Glutamatergic neuron (in vitro differentiated cells): ENCODE measurements at regions not wholly inside any gene's neighbourhood (a gene's known extent, or its start where the extent isn't known, plus 50 kb on each side); places are given as distances from the start of the nearest gene placed in this dataset.

Experiments
- DNase-seq: peaks from one replicate; pipeline ENCODE4 v3.0.0; 2022
- H3K27ac Mint-ChIP-seq: one replicate; pipeline ENCODE4 v1.8.0; 2020; ENCODE audit warnings: mild to moderate bottlenecking, mixed read lengths, inconsistent platforms; ENCODE audit not compliant: unreplicated experiment
- H3K27me3 Mint-ChIP-seq: one replicate; pipeline ENCODE4 v1.8.0; 2020; ENCODE audit warnings: mild to moderate bottlenecking, moderate library complexity, mixed read lengths, inconsistent platforms; ENCODE audit not compliant: unreplicated experiment
- H3K36me3 Mint-ChIP-seq: one replicate; pipeline ENCODE4 v1.8.0; 2020; ENCODE audit warnings: mild to moderate bottlenecking, mixed read lengths, inconsistent platforms; ENCODE audit not compliant: unreplicated experiment
- H3K4me1 Mint-ChIP-seq: one replicate; pipeline ENCODE4 v1.8.0; 2020; ENCODE audit warnings: mild to moderate bottlenecking, low read depth, mixed read lengths, inconsistent platforms; ENCODE audit not compliant: unreplicated experiment
- H3K4me3 Mint-ChIP-seq: one replicate; pipeline ENCODE4 v1.8.0; 2020; ENCODE audit warnings: mild to moderate bottlenecking, mixed read lengths, inconsistent platforms; ENCODE audit not compliant: unreplicated experiment
- H3K9me3 Mint-ChIP-seq: one replicate; pipeline ENCODE4 v1.8.0; 2020; ENCODE audit warnings: mild to moderate bottlenecking, moderate library complexity, mixed read lengths, inconsistent platforms; ENCODE audit not compliant: unreplicated experiment
- CTCF ChIP-seq: fragments of 200-600 bp; sonication (generic); IDR thresholded peaks from one replicate; pipeline ENCODE4 v1.5.0; 2021; ENCODE audit not compliant: partially characterized antibody, unreplicated experiment

DNA sequence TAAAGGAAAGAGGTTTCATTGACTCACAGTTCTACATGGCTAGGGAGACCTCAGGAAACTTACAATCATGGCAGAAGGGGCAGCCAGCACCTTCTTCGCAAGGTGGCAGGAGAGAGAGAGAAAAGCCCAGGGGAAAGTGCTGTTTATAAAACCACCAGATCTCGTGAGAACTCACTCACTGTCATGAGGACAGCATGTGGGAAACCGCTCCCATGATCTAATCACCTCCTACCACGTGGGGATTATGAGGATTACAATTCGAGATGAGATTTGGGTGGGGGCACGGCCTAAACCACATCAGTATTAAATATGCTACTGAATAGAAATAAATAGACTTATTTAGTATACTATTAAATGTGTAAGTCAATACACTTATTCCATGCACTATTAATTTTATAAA, 70.6 kb upstream of the TCF21 start:
- Mint-ChIP-seq H3K9me3 (no peaks in the 10 kb centered on the region), H3K4me3 (no peak overlapping the region)

DNA sequence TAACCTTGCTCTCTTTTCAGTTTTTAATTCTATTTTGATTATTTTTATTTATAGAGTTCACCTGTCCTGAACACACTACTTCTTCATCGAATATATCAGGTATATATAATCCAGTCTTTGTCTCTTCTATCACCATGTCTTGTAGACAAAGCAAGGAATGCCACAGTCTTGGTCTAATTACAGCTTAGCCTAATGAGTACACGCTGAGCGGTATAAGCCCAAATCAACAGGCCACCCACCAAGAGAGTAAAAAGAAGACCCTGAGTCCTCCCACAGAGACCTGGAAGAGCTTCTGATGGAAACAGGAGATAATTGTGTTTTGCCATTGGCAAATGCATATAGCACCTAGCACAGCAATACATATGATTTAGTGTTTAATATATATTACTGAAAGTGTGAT, 68.7 kb upstream of the TCF21 start:
- no peak for TF ChIP-seq CTCF
- Mint-ChIP-seq H3K36me3 (no peaks in the 10 kb centered on the region), H3K27me3 (no peaks in the 10 kb centered on the region), H3K9me3 (no peaks in the 10 kb centered on the region), H3K4me1 (no peaks in the 10 kb centered on the region), H3K27ac (no peak overlapping the region), H3K4me3 (no peak overlapping the region)
- no peak for DNase-seq

More for the DNA sequence above, 70.6 kb upstream of the TCF21 start:
- no peaks in the 10 kb centered on the region for H3K36me3 Mint-ChIP-seq
- H3K27me3 Mint-ChIP-seq = no peaks in the 10 kb centered on the region
- no peak for TF ChIP-seq CTCF
- H3K4me1 Mint-ChIP-seq = no peaks in the 10 kb centered on the region
- no peak for DNase-seq
- H3K27ac Mint-ChIP-seq = no peak overlapping the region

- Mint-ChIP-seq H3K9me3 (peaks cover 4% of the 10 kb centered on the region), H3K4me1 (no peaks in the 10 kb centered on the region), H3K36me3 (no peaks in the 10 kb centered on the region), H3K27ac (no peak overlapping the region), H3K4me3 (no peak overlapping the region), H3K27me3 (peaks cover 6% of the 10 kb centered on the region)
- no peak for TF ChIP-seq CTCF
- DNase-seq = no peak
These were observed 61.1 kb upstream of the TCF21 start for GRCh38 chr6:133827766-133828165.

DNA sequence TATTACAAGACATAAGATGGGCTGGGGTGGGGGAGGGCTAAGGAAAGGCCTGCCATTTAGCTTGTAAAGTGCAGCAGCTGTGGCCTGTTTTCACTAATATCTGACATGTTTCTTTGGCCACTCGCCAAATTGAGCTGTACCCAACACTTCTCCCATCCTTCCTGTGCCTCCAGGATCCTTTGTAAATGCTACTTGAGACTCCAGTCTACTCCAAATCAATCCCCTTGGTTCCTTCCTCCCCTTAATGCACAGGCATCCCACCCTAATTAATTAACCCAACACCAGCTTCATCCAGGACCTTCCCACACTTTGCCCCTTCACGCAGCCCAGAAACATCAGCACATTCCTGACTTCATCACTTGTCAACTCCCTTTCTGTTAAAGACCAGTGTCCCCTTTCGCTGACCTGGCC, 55.0 kb upstream of the TCF21 start:
- Mint-ChIP-seq H3K27me3 (peaks cover 4% of the 10 kb centered on the region), H3K9me3 (no peaks in the 10 kb centered on the region), H3K27ac (peak overlapping the region; percentile 56), H3K4me1 (peaks cover 7% of the 10 kb centered on the region), H3K4me3 (peak overlapping the region; percentile 13), H3K36me3 (no peaks in the 10 kb centered on the region)
- no peak for DNase-seq
- no peak for TF ChIP-seq CTCF

GRCh38 chr6:133834472-133835170, 54.3 kb upstream of the TCF21 start:
- no peaks in the 10 kb centered on the region for H3K9me3 Mint-ChIP-seq
- H3K4me1 Mint-ChIP-seq = peaks cover 7% of the 10 kb centered on the region
- peaks cover 4% of the 10 kb centered on the region for H3K27me3 Mint-ChIP-seq
- no peak for DNase-seq
- no peaks in the 10 kb centered on the region for H3K36me3 Mint-ChIP-seq
- no peak for TF ChIP-seq CTCF
- no peak overlapping the region for H3K27ac Mint-ChIP-seq
- no peak overlapping the region for H3K4me3 Mint-ChIP-seq
